ENCODE measurements at regions not wholly inside any gene's neighbourhood (a gene's known extent, or its start where the extent isn't known, plus 50 kb on each side); places are given as distances from the start of the nearest gene placed in this dataset.

DNA sequence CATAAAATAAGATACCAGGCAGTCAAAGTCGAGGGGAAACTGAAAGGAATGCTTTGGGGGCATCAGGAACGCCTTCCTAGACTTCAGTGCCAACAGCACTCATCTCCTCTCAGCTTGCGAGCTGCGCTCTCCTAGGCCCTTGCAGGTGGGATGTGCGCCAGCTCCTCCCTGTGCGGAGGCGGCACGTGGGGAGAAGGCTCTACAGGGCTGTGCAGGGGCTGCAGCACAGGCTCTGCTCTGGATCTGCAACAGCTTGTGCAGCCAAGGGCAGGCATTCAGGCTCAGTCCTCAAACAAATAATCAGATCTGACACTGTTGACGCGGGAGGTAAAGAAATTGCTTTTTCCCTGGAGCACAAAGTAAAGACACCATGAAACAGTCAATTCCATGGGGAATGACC lies 144.8 kb downstream of the TTLL2 start:
- DNase-seq (no peak), ATAC-seq (no peak), FAIRE-seq (no peak)
- Histone ChIP-seq H3K27ac (no peak overlapping the region), H3K9me3 (no peaks in the 10 kb centered on the region), H3K4me1 (no peaks in the 10 kb centered on the region), H3K27me3 (no peaks in the 10 kb centered on the region), H3K4me3 (no peak overlapping the region), H3K36me3 (no peaks in the 10 kb centered on the region)
- intact Hi-C loops (cut with DNase I): no loop called here
- WGBS, 2 donors: 72 to 76% methylated on average over 10 of the region's 10 CpGs
- TF ChIP-seq, protein P1, sequence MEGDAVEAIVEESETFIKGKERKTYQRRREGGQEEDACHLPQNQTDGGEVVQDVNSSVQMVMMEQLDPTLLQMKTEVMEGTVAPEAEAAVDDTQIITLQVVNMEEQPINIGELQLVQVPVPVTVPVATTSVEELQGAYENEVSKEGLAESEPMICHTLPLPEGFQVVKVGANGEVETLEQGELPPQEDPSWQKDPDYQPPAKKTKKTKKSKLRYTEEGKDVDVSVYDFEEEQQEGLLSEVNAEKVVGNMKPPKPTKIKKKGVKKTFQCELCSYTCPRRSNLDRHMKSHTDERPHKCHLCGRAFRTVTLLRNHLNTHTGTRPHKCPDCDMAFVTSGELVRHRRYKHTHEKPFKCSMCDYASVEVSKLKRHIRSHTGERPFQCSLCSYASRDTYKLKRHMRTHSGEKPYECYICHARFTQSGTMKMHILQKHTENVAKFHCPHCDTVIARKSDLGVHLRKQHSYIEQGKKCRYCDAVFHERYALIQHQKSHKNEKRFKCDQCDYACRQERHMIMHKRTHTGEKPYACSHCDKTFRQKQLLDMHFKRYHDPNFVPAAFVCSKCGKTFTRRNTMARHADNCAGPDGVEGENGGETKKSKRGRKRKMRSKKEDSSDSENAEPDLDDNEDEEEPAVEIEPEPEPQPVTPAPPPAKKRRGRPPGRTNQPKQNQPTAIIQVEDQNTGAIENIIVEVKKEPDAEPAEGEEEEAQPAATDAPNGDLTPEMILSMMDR (IDR thresholded peaks at IDR 0.05): no peak

DNA sequence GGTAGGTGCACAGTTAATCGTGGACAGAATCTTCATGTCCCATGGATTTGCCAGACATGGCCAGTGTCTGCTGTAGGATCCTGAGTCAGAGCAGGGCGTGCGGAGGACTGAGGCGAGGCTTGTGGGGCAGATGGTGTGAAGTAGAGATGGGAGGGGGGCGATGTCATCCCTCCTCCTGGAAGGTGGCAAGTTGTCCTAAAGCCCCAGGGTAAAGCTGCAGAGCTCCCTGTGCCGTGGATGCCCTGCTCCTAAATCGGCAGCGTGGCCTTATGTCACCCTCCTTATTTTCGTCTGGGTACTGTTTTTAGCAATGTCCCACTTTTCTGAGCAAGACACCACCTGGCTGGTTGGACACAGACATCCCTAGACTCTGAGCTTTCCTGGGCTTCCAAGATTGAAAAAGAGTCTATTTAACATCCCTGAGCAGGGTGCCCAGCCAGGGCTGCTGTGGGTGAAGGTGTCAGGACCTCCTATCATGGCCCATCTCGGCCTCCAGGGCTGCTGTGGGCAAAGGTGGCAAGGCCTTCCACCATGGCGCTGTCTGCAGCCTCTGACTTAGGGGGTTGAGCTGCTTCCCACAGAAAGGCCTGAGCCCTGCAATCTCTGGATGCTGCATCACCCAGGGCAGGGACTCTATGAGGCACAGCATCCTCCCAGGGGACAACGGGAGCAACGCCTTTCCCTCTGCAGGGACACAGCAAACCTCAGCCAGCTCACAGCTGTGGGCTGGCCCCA lies 145.4 kb downstream of the TTLL2 start:
- Histone ChIP-seq H3K36me3 (no peaks in the 10 kb centered on the region), H3K4me3 (no peak overlapping the region), H3K27me3 (no peaks in the 10 kb centered on the region), H3K9me3 (no peaks in the 10 kb centered on the region), H3K4me1 (no peaks in the 10 kb centered on the region), H3K27ac (no peak overlapping the region)
- DNase-seq: no peak
- no peak for ATAC-seq
- 80 to 89% methylated on average over 13 of the region's 13 CpGs for WGBS, 2 donors
- intact Hi-C loops (cut with DNase I): no loop called here
- TF ChIP-seq, protein P1 (IDR thresholded peaks at IDR 0.05): no peak
- no peak for FAIRE-seq

DNA sequence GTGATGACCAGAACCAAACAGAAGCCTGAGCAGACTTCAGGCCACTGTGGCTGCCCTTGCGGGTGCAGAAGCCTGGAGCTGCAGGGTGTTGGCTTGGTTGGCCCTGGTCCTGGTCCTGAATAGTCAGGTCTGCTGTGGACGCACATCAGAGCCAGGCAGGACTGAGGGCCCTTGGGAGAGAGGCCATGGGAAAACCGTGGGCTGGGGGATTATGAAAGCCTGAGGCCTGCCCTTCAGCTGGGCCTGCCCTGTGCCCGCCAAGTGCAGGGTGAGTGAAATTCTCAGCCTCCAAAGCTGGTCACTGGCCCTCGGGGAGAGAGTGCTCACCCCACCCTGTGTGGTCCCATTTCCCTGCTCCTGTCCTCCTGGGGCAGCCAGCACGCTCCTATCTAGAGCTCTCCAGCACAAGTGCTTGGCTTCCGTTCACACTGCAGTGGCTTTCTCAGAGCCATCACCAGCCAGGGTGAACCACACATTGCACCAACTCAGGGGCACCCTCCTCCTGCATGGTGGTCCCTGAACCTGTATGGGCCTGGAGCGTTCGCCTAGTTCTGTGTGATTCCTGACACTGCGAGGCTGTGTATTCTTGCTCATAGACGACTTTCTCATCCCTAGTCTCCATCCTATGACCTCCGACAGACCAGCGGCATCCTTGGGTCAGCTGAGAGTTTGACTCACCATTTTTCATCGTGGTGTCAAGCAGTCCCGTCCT lies 146.1 kb downstream of the TTLL2 start:
- DNase-seq (no peak), ATAC-seq (no peak), FAIRE-seq (no peak)
- intact Hi-C loops (cut with DNase I): no loop called here
- Histone ChIP-seq H3K36me3 (no peaks in the 10 kb centered on the region), H3K27ac (no peak overlapping the region), H3K27me3 (no peaks in the 10 kb centered on the region), H3K9me3 (no peaks in the 10 kb centered on the region), H3K4me1 (no peaks in the 10 kb centered on the region), H3K4me3 (no peak overlapping the region)
- TF ChIP-seq, protein P1 (IDR thresholded peaks at IDR 0.05): no peak
- WGBS, 2 donors: 81 to 84% methylated on average over 14 to 15 of the region's 15 CpGs

DNA sequence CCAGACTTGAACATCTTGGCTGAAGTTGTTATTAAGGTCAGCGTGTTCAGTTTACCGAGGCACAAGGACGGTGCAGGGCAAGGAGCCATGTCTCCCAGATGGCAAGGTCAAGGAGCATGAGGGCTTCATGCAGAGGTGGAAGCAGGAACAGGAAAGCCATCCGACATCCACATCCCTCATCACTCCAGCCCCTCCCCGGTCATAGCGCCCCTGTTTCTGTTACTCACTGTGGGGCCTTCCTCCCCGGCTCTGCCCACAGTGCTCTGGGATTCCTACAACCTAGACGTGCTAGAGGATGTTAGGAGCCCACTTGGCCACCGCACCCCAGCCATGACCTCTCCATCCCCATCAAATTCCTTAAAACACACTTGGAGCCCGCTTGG lies 146.7 kb downstream of the TTLL2 start:
- TF ChIP-seq, protein P1 (IDR thresholded peaks at IDR 0.05): no peak
- intact Hi-C loops (cut with DNase I): no loop called here
- DNase-seq: no peak

DNA sequence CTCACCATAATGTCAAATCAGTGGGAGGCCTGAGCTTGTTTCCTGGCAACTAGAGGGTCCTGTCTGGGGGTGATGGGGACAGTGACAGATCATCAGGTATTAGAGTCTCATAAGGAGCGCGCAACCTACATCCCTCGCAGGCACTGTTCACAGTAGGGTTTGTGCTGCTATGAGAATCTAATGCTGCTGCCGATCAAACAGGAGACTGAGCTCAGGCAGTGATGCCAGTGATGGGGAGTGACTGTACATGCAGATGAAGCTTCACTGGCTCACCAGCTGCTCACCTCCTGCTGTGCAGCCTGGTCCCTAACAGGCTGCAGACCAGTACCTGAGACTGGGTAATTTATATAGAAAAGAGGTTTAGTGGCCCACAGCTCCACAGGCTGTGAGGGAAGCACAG lies 147.3 kb downstream of the TTLL2 start:
- Histone ChIP-seq H3K27me3 (no peaks in the 10 kb centered on the region), H3K4me1 (no peaks in the 10 kb centered on the region), H3K36me3 (no peaks in the 10 kb centered on the region), H3K4me3 (no peak overlapping the region), H3K9me3 (no peaks in the 10 kb centered on the region), H3K27ac (no peak overlapping the region)
- DNase-seq: no peak
- TF ChIP-seq, protein P1 (IDR thresholded peaks at IDR 0.05): no peak
- no peak for ATAC-seq
- intact Hi-C loops (cut with DNase I): no loop called here
- FAIRE-seq: no peak
- 84 to 95% methylated on average over 4 of the region's 4 CpGs for WGBS, 2 donors

More for the DNA sequence above, 146.7 kb downstream of the TTLL2 start:
- WGBS, 2 donors: 79 to 80% methylated on average over 10 of the region's 10 CpGs
- Histone ChIP-seq H3K4me1 (no peaks in the 10 kb centered on the region), H3K9me3 (no peaks in the 10 kb centered on the region), H3K27ac (no peak overlapping the region), H3K36me3 (no peaks in the 10 kb centered on the region), H3K4me3 (no peak overlapping the region), H3K27me3 (no peaks in the 10 kb centered on the region)
- FAIRE-seq (no peak), ATAC-seq (no peak)
